ENCODE measurements at regions not wholly inside any gene's neighbourhood (a gene's known extent, or its start where the extent isn't known, plus 50 kb on each side); places are given as distances from the start of the nearest gene placed in this dataset.
"Not testable (repeated sequence)": the region's sequence is repeated elsewhere in the genome, so short reads cannot be mapped to it uniquely, and the experiment has no call there.

DNA sequence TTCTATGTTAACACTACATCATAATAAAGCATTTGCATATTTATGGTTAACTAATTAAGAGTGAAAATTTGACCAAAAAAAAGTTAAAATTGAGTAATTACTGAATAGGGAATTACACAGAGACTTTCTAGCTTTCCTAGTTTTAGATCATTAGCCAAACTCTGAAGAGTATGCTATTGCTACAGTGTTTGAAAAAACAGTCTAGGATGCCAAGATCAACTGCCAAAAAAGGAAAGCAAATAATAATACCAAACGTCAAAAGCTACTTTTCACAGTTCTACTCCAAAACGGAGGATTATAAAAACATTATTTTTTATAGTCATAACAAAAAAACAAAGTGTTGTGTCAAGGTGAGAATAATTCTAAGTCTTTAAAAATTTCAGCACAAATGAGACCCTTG lies 359.8 kb upstream of the CTSO start:
- Histone ChIP-seq H3K9me3 (replicated peaks; ENCODE audit: control insufficient read depth, low read depth, low read length) (no peaks in the 10 kb centered on the region), H3K36me3 (ENCODE audit: control insufficient read depth, insufficient read depth, low read length) (no peaks in the 10 kb centered on the region), H3K4me3 (ENCODE audit: low read length) (no peak overlapping the region), H3K27me3 (ENCODE audit: control insufficient read depth, insufficient read depth, low read length) (no peaks in the 10 kb centered on the region), H3K27ac (ENCODE audit: low read length) (no peak overlapping the region), H3K4me1 (ENCODE audit: control insufficient read depth, insufficient read depth, low read length) (no peaks in the 10 kb centered on the region)
- whole genome bisulfite sequencing (ENCODE audit: insufficient coverage), result no CpG with 5 or more reads among the region's 2 CpGs
- DNase-seq, result peak; percentile 76

DNA sequence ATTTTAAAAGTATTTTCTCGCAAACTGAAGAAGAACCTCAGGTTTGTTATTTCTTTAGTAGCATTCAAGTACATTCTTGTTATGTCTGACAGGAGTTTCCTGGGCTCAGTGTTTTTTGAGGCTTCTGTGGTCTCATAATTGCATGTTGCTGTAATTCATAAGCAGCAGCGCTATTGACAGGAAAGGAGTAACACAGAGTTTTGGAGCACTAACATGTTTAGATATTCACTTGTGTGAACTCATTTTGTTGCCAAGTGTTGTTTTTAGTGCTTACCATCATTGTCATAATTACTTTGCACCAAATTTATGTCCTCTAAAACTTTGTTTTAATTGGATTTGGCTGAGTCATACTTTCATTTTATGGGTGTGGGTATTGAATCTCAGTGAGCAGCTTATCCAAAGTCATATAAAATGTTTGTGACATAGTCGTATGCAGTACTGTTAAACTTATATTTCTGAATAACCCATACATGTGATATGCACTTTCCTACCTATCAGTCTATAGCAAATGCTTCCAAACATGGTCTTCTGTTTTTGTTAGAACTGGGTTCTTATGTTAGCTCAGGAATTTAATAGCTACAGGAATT lies 358.7 kb upstream of the CTSO start:
- no CpG with 5 or more reads among the region's 3 CpGs for WGBS (ENCODE audit: insufficient coverage)
- Histone ChIP-seq H3K36me3 (ENCODE audit: control insufficient read depth, insufficient read depth, low read length) (no peaks in the 10 kb centered on the region), H3K9me3 (replicated peaks; ENCODE audit: control insufficient read depth, low read depth, low read length) (no peaks in the 10 kb centered on the region), H3K27ac (ENCODE audit: low read length) (no peak overlapping the region), H3K4me3 (ENCODE audit: low read length) (no peak overlapping the region), H3K27me3 (ENCODE audit: control insufficient read depth, insufficient read depth, low read length) (no peaks in the 10 kb centered on the region), H3K4me1 (ENCODE audit: control insufficient read depth, insufficient read depth, low read length) (no peaks in the 10 kb centered on the region)
- peak; percentile 13 for DNase-seq

DNA sequence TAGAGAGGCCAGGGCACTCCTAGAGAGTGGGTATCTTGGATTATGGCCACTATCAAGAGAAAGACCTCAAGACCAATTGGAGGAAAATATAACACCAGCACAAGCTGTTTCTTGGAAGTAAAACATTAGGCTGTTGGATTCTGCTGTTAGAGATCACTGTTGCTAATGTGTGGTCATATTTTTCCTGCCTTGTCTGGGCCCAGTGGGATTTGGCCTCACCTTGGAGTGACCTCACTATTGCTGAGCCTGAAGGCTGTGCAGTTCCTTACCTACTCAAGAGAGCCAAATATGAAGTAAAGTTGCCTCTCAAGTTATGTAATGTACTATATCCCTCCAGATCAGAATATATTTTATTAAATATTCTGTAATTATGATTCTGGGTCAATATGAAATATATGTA lies 355.4 kb upstream of the CTSO start:
- H3K4me3 ChIP-seq (ENCODE audit: low read length), result no peak overlapping the region
- no peak overlapping the region for H3K27ac ChIP-seq (ENCODE audit: low read length)
- H3K9me3 ChIP-seq (replicated peaks; ENCODE audit: control insufficient read depth, low read depth, low read length), result no peaks in the 10 kb centered on the region
- DNase-seq, result peak; percentile 77
- H3K4me1 ChIP-seq (ENCODE audit: control insufficient read depth, insufficient read depth, low read length), result no peaks in the 10 kb centered on the region
- H3K27me3 ChIP-seq (ENCODE audit: control insufficient read depth, insufficient read depth, low read length), result no peaks in the 10 kb centered on the region
- no peaks in the 10 kb centered on the region for H3K36me3 ChIP-seq (ENCODE audit: control insufficient read depth, insufficient read depth, low read length)

DNA sequence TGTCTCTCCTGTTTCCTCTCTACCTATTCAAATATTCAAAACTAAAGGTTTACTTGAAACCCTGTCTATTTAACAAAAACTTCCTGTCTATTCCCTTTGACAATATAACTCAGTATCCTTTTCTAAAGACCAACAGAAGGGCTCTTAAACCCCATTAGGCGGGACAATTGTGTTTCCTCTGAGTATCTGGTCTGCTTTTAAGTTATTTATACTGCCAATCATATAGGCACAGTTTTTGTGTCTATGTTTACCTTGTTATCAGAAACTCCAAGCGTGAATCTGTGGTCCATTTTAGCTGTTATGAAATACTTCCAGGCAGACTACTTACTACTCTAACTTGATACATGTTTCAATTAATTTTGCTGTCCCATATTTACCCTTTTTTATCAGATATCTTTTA lies 350.0 kb upstream of the CTSO start:
- WGBS (ENCODE audit: insufficient coverage), result no CpG with 5 or more reads among the region's 2 CpGs
- DNase-seq, result no peak
- Histone ChIP-seq H3K4me1 (ENCODE audit: control insufficient read depth, insufficient read depth, low read length) (peaks cover 2% of the 10 kb centered on the region), H3K36me3 (ENCODE audit: control insufficient read depth, insufficient read depth, low read length) (no peaks in the 10 kb centered on the region), H3K9me3 (replicated peaks; ENCODE audit: control insufficient read depth, low read depth, low read length) (no peaks in the 10 kb centered on the region), H3K4me3 (ENCODE audit: low read length) (no peak overlapping the region), H3K27me3 (ENCODE audit: control insufficient read depth, insufficient read depth, low read length) (no peaks in the 10 kb centered on the region), H3K27ac (ENCODE audit: low read length) (no peak overlapping the region)

DNA sequence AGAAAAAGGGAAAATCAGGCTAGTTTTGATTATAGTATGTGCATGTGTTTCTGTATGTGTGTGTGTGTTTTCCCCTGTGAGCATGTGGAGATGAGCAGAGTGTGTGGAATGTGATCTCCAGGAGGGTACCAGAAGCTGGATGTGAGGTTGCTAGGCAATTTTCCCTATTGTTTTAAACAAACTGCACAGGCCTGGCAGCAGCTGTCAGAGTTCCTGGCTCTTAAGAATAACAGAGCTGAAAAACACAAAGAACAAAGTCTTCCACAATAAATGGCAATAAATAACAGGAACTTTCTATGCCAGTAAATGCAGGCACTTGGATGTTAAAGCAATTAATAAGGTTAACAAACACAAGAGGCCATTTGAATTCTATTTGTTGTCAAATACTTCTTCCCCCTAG lies 344.6 kb upstream of the CTSO start:
- H3K27ac ChIP-seq (ENCODE audit: low read length), result peak overlapping the region; percentile 82
- peaks cover 10% of the 10 kb centered on the region for H3K4me1 ChIP-seq (ENCODE audit: control insufficient read depth, insufficient read depth, low read length)
- no peaks in the 10 kb centered on the region for H3K9me3 ChIP-seq (replicated peaks; ENCODE audit: control insufficient read depth, low read depth, low read length)
- peak; percentile 95 for DNase-seq
- H3K36me3 ChIP-seq (ENCODE audit: control insufficient read depth, insufficient read depth, low read length), result no peaks in the 10 kb centered on the region
- H3K4me3 ChIP-seq (ENCODE audit: low read length), result no peak overlapping the region
- H3K27me3 ChIP-seq (ENCODE audit: control insufficient read depth, insufficient read depth, low read length), result no peaks in the 10 kb centered on the region

DNA sequence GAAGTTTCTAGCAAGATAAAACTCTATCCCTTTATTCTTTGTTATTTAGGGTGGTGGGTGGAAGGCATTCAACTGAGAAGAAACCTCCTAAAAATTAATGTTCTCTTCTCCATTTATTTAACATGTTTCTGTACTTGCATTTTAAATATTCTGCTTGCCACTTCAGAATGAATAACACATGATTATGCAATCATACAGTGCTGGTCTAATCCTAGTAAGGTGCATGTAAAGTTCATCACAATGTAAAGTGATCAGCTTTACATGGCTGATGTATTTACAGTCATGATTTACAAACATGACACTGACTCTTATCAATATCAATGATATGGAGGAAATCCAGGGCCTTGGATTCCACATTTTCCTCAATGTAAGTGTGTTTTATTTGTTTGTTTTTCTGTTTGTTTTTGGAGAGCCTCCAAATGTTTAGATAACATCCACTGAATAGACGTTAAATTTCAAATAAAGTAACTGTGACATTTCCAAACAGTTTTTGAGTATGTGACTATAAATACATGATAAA lies 342.1 kb upstream of the CTSO start:
- no peak for DNase-seq

DNA sequence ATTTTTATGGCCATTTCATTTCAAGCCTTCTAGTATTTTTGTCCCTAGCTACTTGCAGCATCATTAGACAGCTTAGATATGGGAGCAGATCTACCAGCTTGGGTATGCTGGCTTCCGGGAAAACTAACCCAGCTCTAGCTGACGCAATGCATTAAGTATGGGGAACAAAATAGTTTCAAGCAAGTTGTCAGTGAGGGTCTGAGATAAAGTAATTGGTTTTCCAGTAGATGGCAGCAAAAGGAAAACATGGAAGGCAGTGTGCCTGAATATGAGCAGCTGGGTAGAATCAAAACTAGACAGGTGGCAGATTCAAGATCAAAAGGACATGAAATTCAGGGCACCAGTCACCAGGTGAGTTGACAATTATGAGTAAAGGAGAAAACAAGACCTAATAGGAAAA lies 340.9 kb upstream of the CTSO start:
- Histone ChIP-seq H3K27ac (ENCODE audit: low read length) (peak overlapping the region; percentile 49), H3K27me3 (ENCODE audit: control insufficient read depth, insufficient read depth, low read length) (no peaks in the 10 kb centered on the region), H3K4me1 (ENCODE audit: control insufficient read depth, insufficient read depth, low read length) (peaks cover 10% of the 10 kb centered on the region), H3K36me3 (ENCODE audit: control insufficient read depth, insufficient read depth, low read length) (no peaks in the 10 kb centered on the region), H3K9me3 (replicated peaks; ENCODE audit: control insufficient read depth, low read depth, low read length) (no peaks in the 10 kb centered on the region), H3K4me3 (ENCODE audit: low read length) (no peak overlapping the region)
- 53% methylated on average over 2 of the region's 2 CpGs for WGBS (ENCODE audit: insufficient coverage)
- DNase-seq, result peak; percentile 61

More for the DNA sequence above, 342.1 kb upstream of the CTSO start:
- WGBS (ENCODE audit: insufficient coverage), result no CpG with 5 or more reads among the region's 1 CpG
- H3K36me3 ChIP-seq (ENCODE audit: control insufficient read depth, insufficient read depth, low read length), result no peaks in the 10 kb centered on the region
- no peak overlapping the region for H3K27ac ChIP-seq (ENCODE audit: low read length)
- H3K27me3 ChIP-seq (ENCODE audit: control insufficient read depth, insufficient read depth, low read length), result no peaks in the 10 kb centered on the region
- peaks cover 10% of the 10 kb centered on the region for H3K4me1 ChIP-seq (ENCODE audit: control insufficient read depth, insufficient read depth, low read length)
- H3K4me3 ChIP-seq (ENCODE audit: low read length), result no peak overlapping the region
- no peaks in the 10 kb centered on the region for H3K9me3 ChIP-seq (replicated peaks; ENCODE audit: control insufficient read depth, low read depth, low read length)

DNA sequence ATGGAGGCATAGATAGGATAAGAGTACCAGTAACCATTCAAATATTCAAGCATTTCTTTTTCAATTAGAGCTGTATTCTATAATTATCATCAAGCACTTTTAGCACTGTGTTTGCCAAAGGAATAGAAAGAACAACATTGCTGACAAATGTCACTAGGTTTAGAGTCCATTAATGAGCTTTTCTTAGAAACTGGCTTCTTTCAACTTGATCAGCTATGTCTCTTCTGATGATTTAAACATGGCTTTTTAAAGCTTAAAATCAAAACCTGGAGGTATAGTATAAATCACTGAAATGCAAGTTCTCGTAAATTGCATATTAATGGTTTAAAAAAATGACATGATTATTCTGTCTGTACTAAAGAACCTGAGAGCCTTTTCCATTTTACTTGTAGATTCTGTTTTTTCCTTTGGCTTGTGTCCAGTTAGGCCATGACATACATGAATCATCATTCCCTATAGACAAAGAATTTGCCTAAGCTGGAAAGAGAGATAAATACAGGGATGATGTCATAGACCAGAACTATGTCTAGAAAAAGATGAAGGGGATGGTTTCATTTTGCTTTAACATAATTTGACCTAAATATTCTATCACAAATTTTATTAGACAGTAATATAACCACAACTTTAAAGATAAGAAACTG lies 340.1 kb upstream of the CTSO start:
- peaks cover 8% of the 10 kb centered on the region for H3K4me1 ChIP-seq (ENCODE audit: control insufficient read depth, insufficient read depth, low read length)
- DNase-seq, result peak; percentile 90
- peak overlapping the region; percentile 49 for H3K27ac ChIP-seq (ENCODE audit: low read length)
- H3K9me3 ChIP-seq (replicated peaks; ENCODE audit: control insufficient read depth, low read depth, low read length), result no peaks in the 10 kb centered on the region
- no peaks in the 10 kb centered on the region for H3K36me3 ChIP-seq (ENCODE audit: control insufficient read depth, insufficient read depth, low read length)
- no CpG with 5 or more reads among the region's 1 CpG for WGBS (ENCODE audit: insufficient coverage)
- no peaks in the 10 kb centered on the region for H3K27me3 ChIP-seq (ENCODE audit: control insufficient read depth, insufficient read depth, low read length)
- no peak overlapping the region for H3K4me3 ChIP-seq (ENCODE audit: low read length)

DNA sequence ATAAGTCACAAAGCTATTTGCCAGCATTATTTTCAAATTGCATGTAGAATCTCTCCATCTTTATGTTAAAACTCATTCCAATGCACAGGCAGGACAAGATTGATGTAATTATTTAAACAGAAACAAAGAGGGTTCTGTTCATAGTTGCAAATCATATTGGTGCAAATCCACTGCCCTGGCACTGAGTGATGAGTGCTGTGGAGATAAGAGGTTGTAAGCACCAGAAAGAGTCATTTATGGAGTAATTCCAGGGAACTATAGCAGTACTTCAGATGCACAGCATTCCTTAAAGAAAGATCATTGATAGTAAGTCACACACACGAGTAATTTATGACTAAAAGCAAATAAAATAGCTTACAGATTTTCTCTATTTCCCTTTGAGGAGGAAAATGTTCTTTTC lies 337.7 kb upstream of the CTSO start:
- H3K27me3 ChIP-seq (ENCODE audit: control insufficient read depth, insufficient read depth, low read length), result no peaks in the 10 kb centered on the region
- WGBS (ENCODE audit: insufficient coverage), result no CpG with 5 or more reads among the region's 1 CpG
- no peaks in the 10 kb centered on the region for H3K9me3 ChIP-seq (replicated peaks; ENCODE audit: control insufficient read depth, low read depth, low read length)

DNA sequence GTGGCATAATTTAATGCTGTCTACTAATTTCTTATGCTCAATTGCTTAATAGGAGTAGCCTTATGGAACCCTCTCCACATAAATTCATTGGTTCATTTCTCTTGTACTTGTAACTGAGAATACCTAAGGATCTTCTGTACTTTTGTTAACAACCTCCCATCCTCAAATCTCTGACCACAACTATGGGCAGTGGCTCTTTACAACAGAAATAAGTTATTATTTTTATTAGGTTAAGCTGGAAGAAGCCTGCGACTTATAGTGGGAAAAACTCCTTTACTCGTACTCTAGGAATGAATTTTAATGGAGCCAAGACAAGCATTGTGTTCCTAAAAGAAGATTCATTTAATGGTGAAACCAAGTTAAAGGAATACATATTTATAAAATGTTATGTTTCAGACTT lies 337.1 kb upstream of the CTSO start:
- Histone ChIP-seq H3K4me1 (ENCODE audit: control insufficient read depth, insufficient read depth, low read length) (peaks cover 3% of the 10 kb centered on the region), H3K27me3 (ENCODE audit: control insufficient read depth, insufficient read depth, low read length) (no peaks in the 10 kb centered on the region), H3K9me3 (replicated peaks; ENCODE audit: control insufficient read depth, low read depth, low read length) (no peaks in the 10 kb centered on the region), H3K27ac (ENCODE audit: low read length) (no peak overlapping the region), H3K4me3 (ENCODE audit: low read length) (no peak overlapping the region), H3K36me3 (ENCODE audit: control insufficient read depth, insufficient read depth, low read length) (no peaks in the 10 kb centered on the region)
- no CpG with 5 or more reads among the region's 2 CpGs for WGBS (ENCODE audit: insufficient coverage)
- DNase-seq, result no peak

More for the DNA sequence above, 337.7 kb upstream of the CTSO start:
- H3K4me3 ChIP-seq (ENCODE audit: low read length), result no peak overlapping the region
- no peak overlapping the region for H3K27ac ChIP-seq (ENCODE audit: low read length)
- DNase-seq, result peak; percentile 46
- peaks cover 3% of the 10 kb centered on the region for H3K4me1 ChIP-seq (ENCODE audit: control insufficient read depth, insufficient read depth, low read length)
- no peaks in the 10 kb centered on the region for H3K36me3 ChIP-seq (ENCODE audit: control insufficient read depth, insufficient read depth, low read length)

DNA sequence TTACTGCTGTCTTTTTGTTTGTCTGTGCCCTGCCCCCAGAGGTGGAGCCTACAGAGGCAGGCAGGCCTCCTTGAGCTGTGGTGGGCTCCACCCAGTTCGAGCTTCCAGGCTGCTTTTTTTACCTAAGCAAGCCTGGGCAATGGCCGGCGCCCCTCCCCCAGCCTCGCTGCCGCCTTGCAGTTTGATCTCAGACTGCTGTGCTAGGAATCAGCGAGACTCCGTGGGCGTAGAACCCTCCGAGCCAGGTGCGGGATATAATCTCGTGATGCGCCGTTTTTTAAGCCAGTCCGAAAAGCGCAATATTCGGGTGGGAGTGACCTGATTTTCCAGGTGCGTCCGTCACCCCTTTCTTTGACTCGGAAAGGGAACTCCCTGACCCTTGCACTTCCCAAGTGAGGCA lies 336.4 kb upstream of the CTSO start:
- not testable (repeated sequence) for H3K4me1 ChIP-seq (ENCODE audit: control insufficient read depth, insufficient read depth, low read length); DNase-seq; H3K4me3 ChIP-seq (ENCODE audit: low read length); H3K9me3 ChIP-seq (replicated peaks; ENCODE audit: control insufficient read depth, low read depth, low read length); H3K36me3 ChIP-seq (ENCODE audit: control insufficient read depth, insufficient read depth, low read length); H3K27ac ChIP-seq (ENCODE audit: low read length); H3K27me3 ChIP-seq (ENCODE audit: control insufficient read depth, insufficient read depth, low read length)
- 88% methylated on average over 5 of the region's 19 CpGs for WGBS (ENCODE audit: insufficient coverage)

Measured in muscle of leg (tissue), 3 donors.